SK-N-SH (cell line): ENCODE measurements at regions not wholly inside any gene's neighbourhood (a gene's known extent, or its start where the extent isn't known, plus 50 kb on each side); places are given as distances from the start of the nearest gene placed in this dataset.

Experiments
- CTCF ChIA-PET: fragments of 300-600, 350-600 bp; formaldehyde crosslinking; extraction: SDS; loops from one replicate; lab custom pipeline; 2021; lab: Yijun Ruan, JAX
- POLR2A ChIA-PET: fragments of 350-600 bp; sonication (Branson Sonifier 250); formaldehyde crosslinking; extraction: SDS; loops from one replicate; lab custom pipeline; 2020; ENCODE audit warnings: antibody characterized with exemption, inconsistent platforms; lab: Yijun Ruan, JAX
- DNase-seq: peaks from one replicate; pipeline ENCODE4 v3.0.0; 2012
- H2AFZ ChIP-seq: fragments of 200-600 bp; sonication (generic); 2 replicates; pipeline ENCODE4 v1.8.1; 2016; ENCODE audit warnings: antibody characterized with exemption, mild to moderate bottlenecking, low read depth
- H3F3A ChIP-seq: fragments of 200-600 bp; sonication (generic); replicated peaks from 2 replicates; pipeline ENCODE3; 2016; ENCODE audit warnings: antibody characterized with exemption, mild to moderate bottlenecking; ENCODE audit not compliant: insufficient read depth
- H3K27ac ChIP-seq, 2 experiments: fragments of 200-500 bp in 1 of 2; fragments of 200-600 bp in 1 of 2; sonication (Bioruptor generic) in 1 of 2; sonication (generic), shearing (Covaris generic) in 1 of 2; 2 replicates each; pipeline versions ENCODE4 v1.5.1 to v1.6.1; 2014 to 2016; ENCODE audit warnings: low read depth in 2 of 2, inconsistent platforms in 1 of 2, low read length in 1 of 2, mild to moderate bottlenecking in 1 of 2, mixed read lengths in 1 of 2
- H3K27me3 ChIP-seq: fragments of 200-600 bp; sonication (generic), shearing (Covaris generic); 2 replicates; pipeline ENCODE4 v1.6.1; 2016; ENCODE audit warnings: mixed run types; ENCODE audit not compliant: insufficient read depth
- H3K36me3 ChIP-seq, 2 experiments: fragments of 200-500 bp in 1 of 2; fragments of 200-600 bp in 1 of 2; sonication (Bioruptor generic) in 1 of 2; sonication (generic) in 1 of 2; replicated peaks in 1 of 2; 2 replicates each; pipeline versions ENCODE3 to v1.5.1; 2014 to 2016; ENCODE audit warnings: low read length in 1 of 2, mild to moderate bottlenecking in 1 of 2; ENCODE audit not compliant: insufficient read depth in 2 of 2, control insufficient read depth in 1 of 2
- H3K4me1 ChIP-seq, 2 experiments: fragments of 200-500 bp in 1 of 2; fragments of 200-600 bp in 1 of 2; sonication (Bioruptor generic) in 1 of 2; sonication (generic), shearing (Covaris generic) in 1 of 2; 2 replicates each; pipeline versions ENCODE4 v1.5.1 to v1.6.1; 2014 to 2016; ENCODE audit warnings: low read depth in 1 of 2, low read length in 1 of 2, mixed run types in 1 of 2; ENCODE audit not compliant: insufficient read depth in 2 of 2, control insufficient read depth in 1 of 2
- H3K4me2 ChIP-seq: fragments of 200-600 bp; sonication (generic), shearing (Covaris generic); 2 replicates; pipeline ENCODE4 v1.6.1; 2017; ENCODE audit warnings: mixed run types
- H3K4me3 ChIP-seq, 2 experiments: fragments of 200-500 bp in 1 of 2; fragments of 200-600 bp in 1 of 2; sonication (Bioruptor generic) in 1 of 2; sonication (generic), shearing (Covaris generic) in 1 of 2; 2 replicates each; pipeline versions ENCODE4 v1.5.1 to v1.8.1; 2014 to 2016; ENCODE audit warnings: low read depth in 2 of 2, inconsistent platforms in 1 of 2, low read length in 1 of 2, mild to moderate bottlenecking in 1 of 2, mixed read lengths in 1 of 2, moderate library complexity in 1 of 2
- H3K79me2 ChIP-seq: fragments of 200-600 bp; sonication (generic); 2 replicates; pipeline ENCODE4 v1.8.1; 2017; ENCODE audit warnings: mild to moderate bottlenecking; ENCODE audit not compliant: insufficient read depth
- H3K9ac ChIP-seq: fragments of 200-600 bp; sonication (generic); 2 replicates; pipeline ENCODE4 v1.6.1; 2017; ENCODE audit warnings: mixed run types
- H3K9me2 ChIP-seq: fragments of 200-600 bp; sonication (generic); 2 replicates; pipeline ENCODE4 v1.6.1; 2017; ENCODE audit warnings: mixed run types
- H3K9me3 ChIP-seq: fragments of 200-600 bp; sonication (generic); 2 replicates; pipeline ENCODE4 v1.6.1; 2017; ENCODE audit warnings: mixed run types, mild to moderate bottlenecking, moderate library complexity
- H4K20me1 ChIP-seq: fragments of 200-600 bp; sonication (generic); 2 replicates; pipeline ENCODE4 v1.6.1; 2017; ENCODE audit warnings: mild to moderate bottlenecking, mixed run types; ENCODE audit not compliant: insufficient read depth
- CTCF ChIP-seq: fragments of 200-600 bp; sonication (generic); IDR thresholded peaks from 2 replicates; pipeline ENCODE4 v1.6.1; 2017; ENCODE audit warnings: antibody characterized with exemption, mild to moderate bottlenecking, moderate library complexity
- ELF1 ChIP-seq: IDR thresholded peaks from 2 replicates; pipeline ENCODE4 v1.4.0; 2012
- EP300 ChIP-seq, 2 experiments: IDR thresholded peaks; 2 replicates each; pipeline versions ENCODE4 v1.4.0 to v1.6.1; 2012; ENCODE audit warnings: borderline replicate concordance in 1 of 2, low read depth in 1 of 2, low read length in 1 of 2
- EZH2phosphoT487 ChIP-seq: fragments of 200-600 bp; sonication (generic); IDR thresholded peaks from 2 replicates; pipeline ENCODE4 v1.6.1; 2017; ENCODE audit warnings: low read depth, mixed run types, mild to moderate bottlenecking, antibody characterized with exemption, moderate library complexity, borderline replicate concordance
- FOXJ3 ChIP-seq: sonication (generic); formaldehyde crosslinking; IDR thresholded peaks from 2 replicates; pipeline ENCODE4 v1.5.1; 2020; ENCODE audit warnings: mild to moderate bottlenecking, missing genetic modification reagents
- GATA2 ChIP-seq: sonication (generic); formaldehyde crosslinking; IDR thresholded peaks from 2 replicates; pipeline ENCODE4 v1.5.0; 2020; ENCODE audit warnings: mild to moderate bottlenecking, missing genetic modification reagents
- MEF2A ChIP-seq: IDR thresholded peaks from 2 replicates; pipeline ENCODE4 v1.4.0; 2012; ENCODE audit warnings: low read depth, borderline replicate concordance
- MXI1 ChIP-seq: IDR thresholded peaks from 2 replicates; pipeline ENCODE4 v1.6.1; 2012; ENCODE audit warnings: mild to moderate bottlenecking, low read depth, low read length, improper control_type of control experiment
- NFIC ChIP-seq: IDR thresholded peaks from 2 replicates; pipeline ENCODE4 v1.4.0; 2012; ENCODE audit warnings: borderline replicate concordance
- RCOR1 ChIP-seq: fragments of 150-350 bp; IDR thresholded peaks from 2 replicates; pipeline ENCODE4 v1.6.1; 2017; ENCODE audit warnings: antibody characterized with exemption, low read length
- REST ChIP-seq: IDR thresholded peaks from 2 replicates; pipeline ENCODE4 v1.6.1; 2012; ENCODE audit warnings: mild to moderate bottlenecking, low read depth, low read length, moderate library complexity
- SIN3A ChIP-seq: IDR thresholded peaks from 2 replicates; pipeline ENCODE4 v1.6.1; 2012; ENCODE audit warnings: low read depth, mild to moderate bottlenecking, low read length, moderate library complexity, borderline replicate concordance
- SMC3 ChIP-seq: IDR thresholded peaks from 2 replicates; pipeline ENCODE4 v1.6.1; 2012; ENCODE audit warnings: low read depth, low read length, improper control_type of control experiment
- TAF1 ChIP-seq: IDR thresholded peaks from 2 replicates; pipeline ENCODE4 v1.6.1; 2012; ENCODE audit warnings: low read depth, mild to moderate bottlenecking, low read length, moderate library complexity, borderline replicate concordance
- TEAD4 ChIP-seq: IDR thresholded peaks from 2 replicates; pipeline ENCODE4 v1.4.0; 2012; ENCODE audit warnings: mild to moderate bottlenecking, borderline replicate concordance; ENCODE audit not compliant: insufficient read depth
- ZBTB33 ChIP-seq: IDR thresholded peaks from 2 replicates; pipeline ENCODE4 v1.4.0; 2012; ENCODE audit warnings: low read depth, borderline replicate concordance
- WGBS: methylation state at CpG from one replicate; pipeline ENCODE4 v1.1.6; 2017; ENCODE audit warnings: low lambda C conversion rate; 5-methylcytosine and 5-hydroxymethylcytosine counted together

- TF ChIP-seq EZH2phosphoT487 (no peak), SMC3 (no peak), MXI1 (no peak), RCOR1 (no peak), GATA2 (CRISPR knock-in tag) (no peak), REST (no peak)
- Histone ChIP-seq H2AFZ (no peak overlapping the region), H3K4me1 (no peaks in the 10 kb centered on the region), H3K4me3 (no peak overlapping the region), H3F3A (no peaks in the 10 kb centered on the region), H3K27ac (no peak overlapping the region), H3K79me2 (no peaks in the 10 kb centered on the region), H3K9me3 (no peaks in the 10 kb centered on the region), H3K36me3 (no peaks in the 10 kb centered on the region), H3K27me3 (peaks cover 5% of the 10 kb centered on the region; the same call in 1 of the 2 replicates), H3K9me2 (no peaks in the 10 kb centered on the region), H3K9ac (no peak overlapping the region), H3K4me2 (no peak overlapping the region), H4K20me1 (no peaks in the 10 kb centered on the region)
- WGBS: 28% methylated on average over 1 of the region's 1 CpG
- ChIA-PET CTCF (no interaction called here), POLR2A (no interaction called here)
- DNase-seq: no peak
These were observed 112.5 kb upstream of the BNIP2 start for GRCh38 chr15:59801649-59802048.

GRCh38 chr15:59798605-59798917, 109.4 kb upstream of the BNIP2 start:
- ChIA-PET POLR2A (no interaction called here), CTCF (interaction anchor here (0.6 to 0.9 kb wide), 2 partner anchors 13 to 26 kb away, joined by 3 read pairs; no protein-coding TSS in a partner anchor)
- no peaks in the 10 kb centered on the region for H3K9me2 ChIP-seq
- no peak overlapping the region for H3K4me3 ChIP-seq
- no peaks in the 10 kb centered on the region for H3F3A ChIP-seq
- no peak for DNase-seq
- H3K4me1 ChIP-seq: no peaks in the 10 kb centered on the region
- no peaks in the 10 kb centered on the region for H3K9me3 ChIP-seq
- no peaks in the 10 kb centered on the region for H3K79me2 ChIP-seq
- no peaks in the 10 kb centered on the region for H4K20me1 ChIP-seq
- no peak overlapping the region for H3K9ac ChIP-seq
- H3K36me3 ChIP-seq: no peaks in the 10 kb centered on the region
- H3K27me3 ChIP-seq: peaks cover 9% of the 10 kb centered on the region; the same call in 1 of the 2 replicates
- no peak overlapping the region for H2AFZ ChIP-seq
- 15% methylated on average over 5 of the region's 5 CpGs for WGBS
- no peak overlapping the region for H3K4me2 ChIP-seq
- no peak overlapping the region for H3K27ac ChIP-seq
- no peak for TF ChIP-seq ELF1
- no peak for TF ChIP-seq EP300 (IDR thresholded peaks at IDR 0.05; ENCODE audit: borderline replicate concordance in 1 of 2, low read depth in 1 of 2, low read length in 1 of 2)
- no peak for TF ChIP-seq GATA2 (CRISPR knock-in tag)
- TF ChIP-seq TAF1: no peak
- no peak for TF ChIP-seq REST
- TF ChIP-seq SIN3A: no peak
- no peak for TF ChIP-seq NFIC
- no peak for TF ChIP-seq CTCF
- TF ChIP-seq MEF2A: no peak
- no peak for TF ChIP-seq ZBTB33
- TF ChIP-seq EZH2phosphoT487: no peak
- no peak for TF ChIP-seq TEAD4
- TF ChIP-seq FOXJ3 (CRISPR knock-in tag): no peak
